Ovary (tissue), 3 donors: ENCODE measurements at regions not wholly inside any gene's neighbourhood (a gene's known extent, or its start where the extent isn't known, plus 50 kb on each side); places are given as distances from the start of the nearest gene placed in this dataset.

Experiments used
- EP300 ChIP-seq: sonication (generic); formaldehyde crosslinking; IDR thresholded peaks from one replicate; pipeline ENCODE4 v1.6.1; 2017; ENCODE audit warnings: antibody characterized with exemption
- POLR2A ChIP-seq: fragments of 450-650 bp; IDR thresholded peaks from one replicate; pipeline ENCODE4 v1.6.1; 2017; ENCODE audit warnings: antibody characterized with exemption, mild to moderate bottlenecking, moderate library complexity
- TF ChIP-seq, protein P1 (sequence below), 3 donors: fragments of 450-650 bp in 2 of 3; fragments of 200-600 bp in 1 of 3; IDR thresholded peaks; one replicate each; pipeline versions ENCODE4 v1.5.1 to v1.8.0; 2016 to 2022; ENCODE audit warnings: antibody characterized with exemption in 3 of 3, mild to moderate bottlenecking in 1 of 3
- donor health status: DM: no; HTN: no; CAD: no.

DNA sequence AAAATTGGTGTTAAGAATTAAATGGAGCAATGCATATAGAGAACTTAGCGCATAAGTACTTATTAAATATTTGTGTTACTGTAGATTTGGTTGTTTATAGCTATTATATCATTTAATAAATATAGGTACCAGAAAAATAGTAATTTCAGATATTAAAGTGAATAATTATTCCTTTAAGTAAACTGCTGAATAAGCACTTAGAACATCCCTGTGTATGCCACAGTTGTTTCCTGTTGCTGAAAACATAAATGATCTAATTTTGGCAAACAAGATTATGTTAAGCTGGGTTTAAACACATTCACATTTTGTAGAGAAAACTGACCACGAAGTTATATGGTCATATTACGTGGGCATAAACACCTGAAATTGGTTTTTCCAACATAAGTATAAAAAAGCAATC lies 388.0 kb upstream of the ZNF804A start:
- TF ChIP-seq, protein P1, sequence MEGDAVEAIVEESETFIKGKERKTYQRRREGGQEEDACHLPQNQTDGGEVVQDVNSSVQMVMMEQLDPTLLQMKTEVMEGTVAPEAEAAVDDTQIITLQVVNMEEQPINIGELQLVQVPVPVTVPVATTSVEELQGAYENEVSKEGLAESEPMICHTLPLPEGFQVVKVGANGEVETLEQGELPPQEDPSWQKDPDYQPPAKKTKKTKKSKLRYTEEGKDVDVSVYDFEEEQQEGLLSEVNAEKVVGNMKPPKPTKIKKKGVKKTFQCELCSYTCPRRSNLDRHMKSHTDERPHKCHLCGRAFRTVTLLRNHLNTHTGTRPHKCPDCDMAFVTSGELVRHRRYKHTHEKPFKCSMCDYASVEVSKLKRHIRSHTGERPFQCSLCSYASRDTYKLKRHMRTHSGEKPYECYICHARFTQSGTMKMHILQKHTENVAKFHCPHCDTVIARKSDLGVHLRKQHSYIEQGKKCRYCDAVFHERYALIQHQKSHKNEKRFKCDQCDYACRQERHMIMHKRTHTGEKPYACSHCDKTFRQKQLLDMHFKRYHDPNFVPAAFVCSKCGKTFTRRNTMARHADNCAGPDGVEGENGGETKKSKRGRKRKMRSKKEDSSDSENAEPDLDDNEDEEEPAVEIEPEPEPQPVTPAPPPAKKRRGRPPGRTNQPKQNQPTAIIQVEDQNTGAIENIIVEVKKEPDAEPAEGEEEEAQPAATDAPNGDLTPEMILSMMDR (IDR thresholded peaks at IDR 0.05), result no peak
- TF ChIP-seq EP300 (no peak), POLR2A (no peak)
